Thymus (tissue), 11 donors: ENCODE measurements at regions not wholly inside any gene's neighbourhood (a gene's known extent, or its start where the extent isn't known, plus 50 kb on each side); places are given as distances from the start of the nearest gene placed in this dataset.
A peak's percentile ranks its signal among the peaks of the same experiment; 100 is the strongest.

ENCODE experiments used
- DNase-seq, 9 donors: peaks; one replicate each; pipeline ENCODE4 v3.0.0-alpha.2; 2013; ENCODE audit warnings: low spot score in 9 of 9, low read depth in 6 of 9, missing footprints in 1 of 9
- H3K27ac ChIP-seq, 2 donors: one replicate each; pipeline ENCODE4 v1.5.1; 2013; ENCODE audit warnings: control low read depth in 1 of 2, low read depth in 1 of 2, low read length in 1 of 2, mild to moderate bottlenecking in 1 of 2, moderate library complexity in 1 of 2
- H3K27me3 ChIP-seq, 2 donors: one replicate each; pipeline ENCODE4 v1.5.1; 2013; ENCODE audit warnings: low read length in 1 of 2; ENCODE audit not compliant: control insufficient read depth in 2 of 2, insufficient read depth in 1 of 2
- H3K36me3 ChIP-seq, 2 donors: one replicate each; pipeline ENCODE4 v1.5.1; 2013; ENCODE audit warnings: low read length in 1 of 2, mild to moderate bottlenecking in 1 of 2, moderate library complexity in 1 of 2; ENCODE audit not compliant: control insufficient read depth in 2 of 2, insufficient read depth in 2 of 2
- H3K4me1 ChIP-seq, 2 donors: one replicate each; pipeline ENCODE4 v1.5.1; 2013; ENCODE audit warnings: low read length in 2 of 2; ENCODE audit not compliant: control insufficient read depth in 2 of 2, insufficient read depth in 2 of 2
- H3K4me3 ChIP-seq, 2 donors: one replicate each; pipeline ENCODE4 v1.5.1; 2013; ENCODE audit warnings: low read length in 2 of 2, control low read depth in 1 of 2, mild to moderate bottlenecking in 1 of 2
- H3K9me3 ChIP-seq, 2 donors: one replicate each; pipeline ENCODE4 v1.5.1; 2013; ENCODE audit warnings: low read length in 1 of 2, mild to moderate bottlenecking in 1 of 2; ENCODE audit not compliant: control insufficient read depth in 2 of 2, insufficient read depth in 1 of 2
- WGBS: extraction: QIAGEN DNeasy Blood & Tissue Kit; methylation state at CpG from one replicate; pipeline ENCODE4 v1.1.7; 2013; 5-methylcytosine and 5-hydroxymethylcytosine counted together
- donor health status: healthy.

GRCh38 chr6:85892346-85892745 is 249.7 kb upstream of the SYNCRIP start:
- Histone ChIP-seq H3K27me3 (no peaks in the 10 kb centered on the region), H3K9me3 (peaks cover 0 to 4% of the 10 kb centered on the region in 2 donors), H3K36me3 (no peaks in the 10 kb centered on the region), H3K4me1 (no peaks in the 10 kb centered on the region), H3K27ac (no peak overlapping the region), H3K4me3 (no peak overlapping the region)
- no peak for DNase-seq
- WGBS: 72% methylated on average over 3 of the region's 3 CpGs

- Histone ChIP-seq H3K9me3 (no peaks in the 10 kb centered on the region), H3K4me1 (no peaks in the 10 kb centered on the region), H3K36me3 (no peaks in the 10 kb centered on the region), H3K4me3 (no peak overlapping the region), H3K27ac (no peak overlapping the region), H3K27me3 (no peaks in the 10 kb centered on the region)
- no peak for DNase-seq
These were observed 244.8 kb upstream of the SYNCRIP start for GRCh38 chr6:85887461-85887860.

GRCh38 chr6:85868685-85869084 is 226.0 kb upstream of the SYNCRIP start:
- no peak overlapping the region for H3K4me3 ChIP-seq
- H3K4me1 ChIP-seq: no peaks in the 10 kb centered on the region
- H3K9me3 ChIP-seq: no peaks in the 10 kb centered on the region
- H3K27ac ChIP-seq: no peak overlapping the region
- no peaks in the 10 kb centered on the region for H3K36me3 ChIP-seq
- WGBS: 97% methylated on average over 5 of the region's 5 CpGs
- DNase-seq: no peak
- H3K27me3 ChIP-seq: no peaks in the 10 kb centered on the region

- H3K27me3 ChIP-seq: no peaks in the 10 kb centered on the region
- no peak overlapping the region for H3K4me3 ChIP-seq
- no peak for DNase-seq
- no peak overlapping the region for H3K27ac ChIP-seq
- no peaks in the 10 kb centered on the region for H3K4me1 ChIP-seq
- H3K9me3 ChIP-seq: no peaks in the 10 kb centered on the region
- no peaks in the 10 kb centered on the region for H3K36me3 ChIP-seq
These were observed 224.9 kb upstream of the SYNCRIP start for GRCh38 chr6:85867595-85867994.

- no peaks in the 10 kb centered on the region for H3K36me3 ChIP-seq
- H3K9me3 ChIP-seq: no peaks in the 10 kb centered on the region
- no peaks in the 10 kb centered on the region for H3K4me1 ChIP-seq
- H3K27me3 ChIP-seq: no peaks in the 10 kb centered on the region
- no peak for DNase-seq
- no peak overlapping the region for H3K27ac ChIP-seq
- no peak overlapping the region for H3K4me3 ChIP-seq
- 93% methylated on average over 10 of the region's 10 CpGs for WGBS
These were observed 224.2 kb upstream of the SYNCRIP start for GRCh38 chr6:85866758-85867401.

GRCh38 chr6:85866370-85866730 is 223.7 kb upstream of the SYNCRIP start:
- DNase-seq: no peak
- no peaks in the 10 kb centered on the region for H3K27me3 ChIP-seq
- H3K4me3 ChIP-seq: no peak overlapping the region
- WGBS: 96% methylated on average over 5 of the region's 5 CpGs
- no peaks in the 10 kb centered on the region for H3K4me1 ChIP-seq
- no peaks in the 10 kb centered on the region for H3K9me3 ChIP-seq
- no peaks in the 10 kb centered on the region for H3K36me3 ChIP-seq
- H3K27ac ChIP-seq: no peak overlapping the region

- peak in 2 of 9 donors; percentile 6 to 15 for DNase-seq
- Histone ChIP-seq H3K4me1 (no peaks in the 10 kb centered on the region), H3K9me3 (no peaks in the 10 kb centered on the region), H3K36me3 (no peaks in the 10 kb centered on the region), H3K27me3 (no peaks in the 10 kb centered on the region), H3K4me3 (peak overlapping the region in 1 of 2 donors; percentile 25), H3K27ac (no peak overlapping the region)
- WGBS: 59% methylated on average over 8 of the region's 8 CpGs
These were observed 223.0 kb upstream of the SYNCRIP start for GRCh38 chr6:85865420-85866369.

GRCh38 chr6:85864453-85865401 is 222.0 kb upstream of the SYNCRIP start:
- no peaks in the 10 kb centered on the region for H3K9me3 ChIP-seq
- H3K4me1 ChIP-seq: no peaks in the 10 kb centered on the region
- H3K27ac ChIP-seq: no peak overlapping the region
- no peaks in the 10 kb centered on the region for H3K36me3 ChIP-seq
- DNase-seq: no peak
- 66% methylated on average over 7 of the region's 7 CpGs for WGBS
- H3K27me3 ChIP-seq: no peaks in the 10 kb centered on the region
- no peak overlapping the region for H3K4me3 ChIP-seq

GRCh38 chr6:85856235-85856634 is 213.5 kb upstream of the SYNCRIP start:
- 85% methylated on average over 2 of the region's 2 CpGs for WGBS
- H3K36me3 ChIP-seq: no peaks in the 10 kb centered on the region
- no peaks in the 10 kb centered on the region for H3K27me3 ChIP-seq

More at GRCh38 chr6:85856235-85856634, 213.5 kb upstream of the SYNCRIP start:
- DNase-seq: no peak
- Histone ChIP-seq H3K4me3 (no peak overlapping the region), H3K4me1 (no peaks in the 10 kb centered on the region), H3K9me3 (peaks cover 0 to 4% of the 10 kb centered on the region in 2 donors), H3K27ac (no peak overlapping the region)
